Activated CD4-positive, alpha-beta T cell treated with anti-CD3 and anti-CD28 coated beads, Interleukin-2, amount 50 U/mL, for 24 hours (primary cell): ENCODE measurements at regions not wholly inside any gene's neighbourhood (a gene's known extent, or its start where the extent isn't known, plus 50 kb on each side); places are given as distances from the start of the nearest gene placed in this dataset.
"Not testable (repeated sequence)": the region's sequence is repeated elsewhere in the genome, so short reads cannot be mapped to it uniquely, and the experiment has no call there.

Experiments
- DNase-seq, 2 donors: peaks; one replicate each; pipeline ENCODE4 v3.0.0-alpha.2; 2020; ENCODE audit warnings: low read depth in 1 of 2, low spot score in 1 of 2

DNA sequence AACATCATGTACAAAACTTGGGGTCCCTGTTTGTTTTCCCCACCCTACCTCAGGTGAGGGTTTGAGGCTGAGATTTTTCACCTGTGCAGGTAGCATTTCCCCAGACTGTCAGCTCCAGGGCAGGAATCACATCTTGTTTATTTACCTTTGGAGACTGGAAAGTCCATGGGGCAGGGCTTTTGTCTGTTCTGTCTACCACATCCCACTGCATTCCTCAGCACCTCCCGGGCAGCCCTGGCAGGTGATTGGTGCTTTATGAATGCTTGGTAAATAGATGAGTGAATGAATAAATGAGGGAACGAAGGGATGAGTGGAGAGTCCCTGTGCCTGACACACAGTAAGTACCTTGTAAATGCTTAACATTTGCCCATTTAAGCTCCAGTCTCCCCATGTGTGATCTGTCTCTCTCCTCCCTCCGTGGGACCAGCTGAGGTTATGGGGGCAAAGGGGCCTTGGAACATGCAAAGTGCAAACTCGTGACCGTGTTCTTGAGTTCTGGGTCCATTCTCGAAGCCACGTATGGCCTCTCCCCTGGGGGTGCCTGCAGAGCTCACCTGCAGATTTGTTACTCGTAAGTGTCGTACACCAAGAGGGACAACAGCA lies 69.7 kb upstream of the PMEPA1 start:
- DNase-seq, result no peak

DNA sequence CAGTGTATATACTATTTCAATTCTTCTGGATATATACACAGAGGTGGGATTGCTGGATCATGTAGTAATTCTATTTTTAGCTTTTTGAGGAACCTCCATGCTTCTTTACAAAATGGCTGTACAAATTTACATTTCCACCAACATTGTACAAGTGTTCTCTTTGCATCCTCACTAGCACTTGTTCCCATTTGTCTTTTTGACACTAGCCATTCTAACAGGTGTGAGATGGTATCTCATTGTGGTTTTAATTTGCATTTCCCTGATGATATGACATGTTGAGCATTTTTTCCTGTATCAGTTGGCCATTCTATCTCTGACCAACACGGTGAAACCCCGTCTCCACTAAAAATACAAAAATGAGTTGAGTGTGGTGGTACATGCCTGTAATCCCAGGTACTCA lies 68.1 kb upstream of the PMEPA1 start:
- no peak for DNase-seq

DNA sequence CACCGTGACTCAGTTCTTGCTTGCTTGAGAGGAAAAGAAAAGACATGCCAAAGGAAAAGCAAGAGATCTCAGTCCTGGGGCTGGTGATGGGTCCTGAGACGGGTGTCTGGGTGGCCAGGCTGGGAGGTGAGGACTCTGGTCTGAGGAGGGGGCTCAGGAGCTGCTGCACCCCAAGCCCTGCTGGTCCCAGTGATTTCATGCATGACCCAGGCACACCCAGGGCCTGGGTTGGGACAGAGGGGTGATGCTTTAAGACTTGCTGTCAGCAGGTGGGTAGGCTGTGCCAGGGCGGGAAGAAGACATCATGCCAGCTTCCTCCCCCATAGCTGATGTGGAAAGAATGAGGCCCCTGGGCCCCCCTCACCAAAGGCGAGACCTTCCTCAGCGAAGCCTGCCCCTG lies 65.1 kb upstream of the PMEPA1 start:
- DNase-seq, result no peak

DNA sequence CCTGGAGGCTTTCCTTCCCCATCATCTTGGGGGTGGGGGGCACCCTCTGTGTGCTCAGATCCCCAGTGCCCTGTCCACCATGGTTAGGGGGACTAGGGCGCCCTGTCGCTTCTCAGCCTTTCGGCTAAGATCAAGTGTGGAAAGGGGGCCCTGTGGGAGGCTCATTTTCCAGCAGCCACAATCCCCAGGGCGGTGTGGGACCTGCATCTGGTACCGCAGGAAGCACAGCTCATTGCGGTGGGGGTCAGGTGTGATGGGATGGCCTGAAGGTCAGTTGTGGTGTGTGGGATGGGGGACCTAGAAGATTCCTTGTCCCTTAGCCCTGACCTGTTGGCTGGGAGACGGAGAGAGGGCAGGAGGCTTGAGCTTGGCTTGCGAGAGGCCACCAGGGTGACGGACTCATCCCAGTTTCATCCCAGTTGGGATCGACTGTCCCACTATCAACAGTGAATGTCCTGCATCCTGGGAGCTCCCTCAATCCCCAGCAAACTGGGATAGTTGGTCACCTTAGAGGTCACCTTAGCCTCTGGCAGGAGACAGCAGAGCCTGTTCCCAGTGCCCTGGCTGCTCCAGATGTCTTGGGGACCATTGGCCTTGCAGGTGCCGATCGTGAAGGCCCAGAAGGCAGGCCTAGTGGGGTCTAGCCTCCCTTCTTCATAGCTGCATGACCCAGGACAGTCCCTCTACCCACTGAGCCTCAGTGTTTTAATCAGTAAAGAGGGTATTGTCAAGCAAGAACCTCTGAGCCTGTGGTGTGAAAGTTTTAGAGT lies 64.5 kb upstream of the PMEPA1 start:
- no peak for DNase-seq

DNA sequence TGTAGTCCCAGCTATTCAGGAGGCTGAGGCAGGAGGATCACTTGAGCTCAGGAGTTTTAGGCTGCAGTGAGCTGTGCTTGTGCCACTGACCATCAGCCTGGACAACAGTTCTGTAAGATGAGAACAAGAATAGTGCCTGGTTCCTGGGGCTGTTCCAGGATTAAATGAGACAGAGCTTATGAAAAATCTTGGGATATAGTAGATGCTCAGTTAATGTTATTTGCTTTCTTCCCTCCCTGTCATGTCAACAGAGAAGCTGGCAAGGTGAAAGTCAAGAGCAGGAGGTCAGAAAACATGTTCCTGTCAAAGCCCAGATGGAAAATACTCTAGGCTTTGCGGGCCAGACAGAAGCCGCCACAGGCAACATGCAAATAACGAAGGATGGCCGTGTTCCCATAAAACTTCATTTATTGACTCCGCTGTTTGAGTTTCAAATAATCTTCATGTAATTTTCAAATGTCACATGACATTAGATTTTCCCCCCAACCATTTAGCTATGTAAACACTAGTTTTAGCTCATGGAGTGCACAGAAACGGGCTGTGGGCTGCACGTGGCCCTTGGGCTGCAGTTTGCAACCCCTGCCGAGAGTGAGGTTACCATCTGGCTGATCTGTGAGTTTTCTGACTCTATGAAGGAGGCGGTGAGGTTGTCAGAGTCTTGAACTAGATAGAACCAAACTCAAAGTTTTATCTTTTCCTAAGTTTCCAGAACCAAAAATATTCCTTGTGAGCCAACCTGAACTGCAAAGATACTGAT lies 63.4 kb upstream of the PMEPA1 start:
- DNase-seq, result no peak

DNA sequence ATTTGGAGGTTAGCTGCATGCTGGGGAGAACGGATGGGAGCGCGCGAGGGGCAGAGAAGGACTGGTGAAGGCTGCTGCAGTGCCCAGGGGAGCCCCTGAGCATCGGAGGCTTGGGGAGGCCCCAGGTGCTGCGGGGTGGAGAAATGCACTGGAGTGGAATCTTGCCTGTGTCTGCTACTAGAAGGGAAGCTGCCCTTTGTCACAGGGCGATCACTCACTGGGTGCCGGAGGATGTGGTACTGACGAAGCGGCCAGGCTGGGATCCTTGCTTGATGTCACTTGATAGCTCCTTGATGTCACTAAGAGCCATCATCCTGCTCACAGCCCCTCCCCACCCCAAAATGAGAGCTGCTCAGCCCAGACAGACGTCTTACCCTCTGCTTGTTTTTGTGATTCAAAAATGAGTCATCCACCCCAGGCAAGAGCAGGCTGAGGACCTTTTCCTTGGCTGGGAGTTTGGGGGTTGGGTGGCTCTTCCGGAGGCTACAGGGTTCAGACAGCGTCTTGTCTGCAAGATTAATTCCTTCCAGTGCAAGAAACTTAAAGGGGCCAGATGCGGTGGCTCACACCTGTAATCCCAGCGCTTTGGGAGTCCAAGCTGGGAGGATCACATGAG lies 62.6 kb upstream of the PMEPA1 start:
- DNase-seq, result peak in 1 of 2 donors; percentile 3

DNA sequence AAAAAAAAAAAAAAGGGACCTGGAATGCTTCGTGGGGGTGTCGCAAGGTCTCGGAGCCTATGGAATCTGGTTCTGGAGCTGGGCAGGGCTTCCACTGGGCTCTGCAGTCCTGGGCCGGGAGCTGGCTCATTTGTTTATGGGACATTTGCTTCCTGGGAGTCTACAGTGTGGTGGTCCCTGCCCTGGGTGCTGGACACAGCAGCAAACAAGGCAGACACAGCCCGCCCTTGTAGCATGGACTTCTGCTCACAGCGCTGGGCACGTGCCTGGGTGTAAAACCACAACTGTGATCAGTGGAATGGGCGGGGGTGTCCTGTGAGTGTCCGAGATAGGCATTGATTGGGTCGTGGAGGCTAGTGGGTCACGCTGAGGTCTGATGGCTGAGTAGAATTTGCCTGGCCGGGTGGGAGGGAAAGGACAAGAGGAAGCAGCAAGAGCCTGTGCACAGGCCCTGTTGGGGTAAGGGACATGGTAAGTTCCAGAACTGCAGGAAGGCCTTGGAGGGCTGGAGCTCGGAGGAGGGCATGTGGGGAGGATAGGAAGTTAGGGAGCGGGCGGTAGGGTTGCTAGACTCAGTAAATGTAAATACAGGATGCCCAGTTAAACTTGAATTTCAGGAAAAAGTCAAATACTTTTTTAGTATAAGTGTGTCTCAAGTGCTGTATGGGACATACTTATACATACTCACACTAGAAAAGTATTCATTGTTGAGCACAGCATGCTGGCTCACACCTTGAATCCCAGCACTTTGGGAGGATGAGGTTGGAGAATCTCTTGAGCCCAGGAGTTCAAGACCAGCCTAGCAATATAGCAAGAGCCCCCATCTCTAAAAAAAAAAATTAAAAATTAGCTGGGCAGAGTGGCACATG lies 61.3 kb upstream of the PMEPA1 start:
- no peak for DNase-seq

DNA sequence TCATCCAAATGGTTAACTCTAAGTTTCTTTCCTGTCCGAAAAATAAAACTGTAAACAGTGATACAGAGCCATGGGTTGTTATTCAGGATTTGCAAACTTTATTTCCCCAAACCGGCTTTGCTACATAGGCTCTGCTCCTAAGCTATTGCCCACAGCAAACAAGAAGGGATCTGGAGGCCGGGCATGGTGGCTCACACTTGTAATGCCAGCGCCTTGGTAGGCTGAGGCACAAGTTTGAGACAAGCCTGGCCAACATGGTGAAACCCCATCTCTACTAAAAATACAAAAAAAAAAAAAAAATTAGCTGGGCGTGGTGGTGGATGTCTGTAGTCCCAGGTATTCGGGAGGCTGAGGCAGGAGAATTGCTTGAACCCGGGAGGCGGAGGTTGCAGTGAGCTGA lies 60.6 kb upstream of the PMEPA1 start:
- DNase-seq, result not testable (repeated sequence)

DNA sequence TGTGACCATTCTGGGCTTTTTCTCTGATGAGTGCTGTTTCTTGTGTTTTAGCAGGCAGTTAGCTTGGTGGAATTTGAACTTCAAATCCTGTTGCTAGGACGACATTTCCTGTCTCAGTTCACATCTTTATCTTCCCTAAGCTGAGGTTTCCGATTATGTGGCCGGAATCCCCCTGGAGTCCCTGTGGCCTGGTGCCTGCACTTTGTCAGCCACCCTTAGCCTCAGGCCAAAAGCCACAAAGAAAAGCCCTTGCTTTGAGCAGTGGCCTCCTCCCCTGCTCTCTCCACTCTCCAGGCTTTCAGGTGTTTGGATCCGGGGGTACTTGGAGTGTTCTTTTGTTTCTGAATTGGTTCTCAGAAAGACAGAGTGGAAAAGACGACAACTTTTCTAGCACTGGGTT lies 59.9 kb upstream of the PMEPA1 start:
- DNase-seq, result no peak

DNA sequence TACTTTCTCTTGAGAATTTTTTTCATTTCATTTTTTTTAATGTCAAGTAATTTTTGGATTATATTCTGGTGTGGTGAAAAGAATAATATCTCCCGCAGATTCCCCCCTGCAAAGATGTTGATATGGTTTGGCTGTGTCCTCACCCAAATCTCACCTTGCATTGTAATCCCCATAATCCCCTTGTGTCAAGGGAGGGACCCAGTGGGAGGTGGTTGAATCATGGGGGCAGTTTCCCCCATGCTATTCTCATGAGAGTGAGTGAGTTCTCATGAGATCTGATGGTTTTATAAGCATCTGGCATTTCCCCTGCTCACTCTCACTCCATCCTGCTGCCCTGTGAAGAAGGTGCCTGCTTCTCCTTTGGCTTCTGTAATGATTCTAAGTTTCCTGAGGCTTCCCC lies 58.7 kb upstream of the PMEPA1 start:
- DNase-seq, result no peak

DNA sequence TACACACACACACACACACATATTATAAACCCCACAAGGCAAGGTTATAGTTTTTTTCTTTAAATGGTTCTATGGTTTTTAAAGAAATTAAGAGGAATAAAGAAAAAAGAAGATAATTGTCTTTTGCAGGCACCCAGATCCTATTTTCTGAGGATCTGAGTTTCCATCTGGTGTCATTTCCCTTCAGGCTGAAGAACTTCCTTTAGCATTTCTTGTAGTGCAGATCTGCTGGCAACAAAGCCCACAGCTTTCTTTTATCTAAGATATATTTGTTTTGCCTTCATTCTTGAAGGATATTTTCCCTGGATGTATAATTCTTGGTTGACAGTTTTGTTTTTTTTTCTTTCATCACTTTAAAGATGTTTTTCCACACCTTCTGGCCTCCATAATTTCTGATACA lies 57.6 kb upstream of the PMEPA1 start:
- no peak for DNase-seq

DNA sequence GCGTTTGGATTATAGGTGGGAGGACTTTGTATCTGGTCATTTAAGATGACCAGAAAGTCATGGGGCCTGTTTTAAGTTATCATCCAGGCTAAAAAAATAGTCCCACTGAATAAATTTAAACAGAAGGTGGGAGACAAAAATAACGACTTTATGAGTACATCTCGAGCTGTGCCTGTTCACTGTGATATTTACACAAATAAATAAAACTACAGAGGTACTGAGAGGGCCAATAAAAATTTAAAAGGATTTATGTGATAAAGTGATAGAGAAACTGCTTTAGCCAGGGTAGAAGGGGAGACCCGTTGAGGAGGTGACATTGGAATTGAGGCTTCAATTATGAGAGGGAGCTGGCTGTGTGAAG lies 53.4 kb upstream of the PMEPA1 start:
- no peak for DNase-seq

DNA sequence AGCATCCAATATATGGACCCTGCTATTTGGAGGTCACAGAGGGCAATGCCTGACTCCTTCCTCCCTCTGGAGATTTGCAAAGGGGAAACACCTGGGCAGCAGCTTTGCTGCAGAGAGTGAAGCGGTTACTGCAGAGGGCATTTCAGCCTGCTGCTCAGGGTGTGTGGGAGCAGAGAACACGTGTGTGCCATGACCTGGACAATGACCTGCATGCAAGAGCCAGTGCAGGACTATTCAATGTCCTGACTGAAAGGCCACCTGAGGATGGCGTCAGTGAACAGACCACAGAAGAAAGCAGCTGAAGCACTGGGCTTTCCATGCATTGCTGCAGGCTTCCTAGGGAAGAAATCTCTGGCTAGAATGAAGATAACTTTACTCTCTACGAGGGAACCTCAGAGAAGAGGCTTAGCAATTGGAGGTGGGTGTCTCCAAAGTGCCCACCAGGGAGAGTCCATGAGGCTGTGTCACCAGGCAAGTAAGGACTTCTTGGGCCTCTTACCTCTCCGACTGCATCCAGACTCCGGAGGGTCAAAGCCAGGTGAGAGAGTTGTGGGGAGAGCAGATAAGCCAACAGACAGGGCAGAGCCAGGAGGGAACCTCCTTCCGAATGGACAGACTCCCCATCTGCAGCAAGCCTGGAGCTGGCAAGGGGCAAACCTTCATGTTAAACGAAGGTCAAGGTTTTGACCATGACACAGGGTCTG lies 52.9 kb upstream of the PMEPA1 start:
- DNase-seq, result no peak

DNA sequence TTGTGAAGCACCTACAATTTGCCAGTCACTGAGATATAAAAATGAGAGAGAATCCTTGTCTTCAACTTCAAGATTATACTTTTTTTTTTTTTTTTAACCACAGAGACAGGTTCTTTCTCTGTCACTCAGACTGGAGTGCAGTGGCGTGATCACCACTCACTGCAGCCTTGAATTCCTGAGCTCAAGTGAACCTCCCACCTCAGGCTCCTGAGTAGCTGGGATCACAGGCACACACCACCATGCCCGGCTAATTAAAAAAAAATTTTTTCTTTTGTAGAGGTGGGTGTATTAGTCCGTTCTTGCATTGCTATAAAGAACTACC lies 51.6 kb upstream of the PMEPA1 start:
- no peak for DNase-seq

DNA sequence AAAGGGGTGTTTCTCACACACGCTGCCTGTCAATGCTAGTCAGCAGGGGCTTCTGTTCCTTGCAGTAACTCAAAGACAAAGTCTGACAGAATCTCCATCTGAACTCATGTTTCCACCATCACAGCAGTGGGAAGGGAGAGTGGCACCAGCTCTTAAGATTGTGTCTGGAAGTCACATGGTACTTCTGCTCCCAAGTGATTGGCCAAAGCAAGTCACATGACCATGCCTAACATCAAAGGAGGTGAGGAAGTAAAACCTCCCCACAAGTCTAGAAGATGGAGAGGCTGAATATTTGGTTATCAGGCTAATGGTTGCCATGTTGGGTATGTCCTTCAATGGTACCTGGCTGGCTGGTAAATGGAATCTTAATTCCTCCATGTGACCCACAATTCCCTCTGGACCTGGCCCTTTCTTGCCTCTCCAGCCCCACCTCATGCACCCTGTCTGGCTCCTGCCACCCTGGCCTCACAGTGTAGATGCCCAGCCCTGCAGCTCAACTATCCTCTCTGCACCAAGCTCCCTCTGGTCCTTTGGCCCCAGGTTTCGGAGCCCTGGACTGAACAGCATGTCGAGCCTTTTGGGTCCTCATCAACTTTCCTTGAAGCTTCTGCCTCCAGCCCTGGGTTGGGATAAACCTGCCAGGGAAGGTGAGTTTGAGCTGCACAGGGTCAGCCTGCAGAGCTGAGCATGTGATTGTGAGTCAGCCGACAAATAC lies 51.0 kb upstream of the PMEPA1 start:
- no peak for DNase-seq

DNA sequence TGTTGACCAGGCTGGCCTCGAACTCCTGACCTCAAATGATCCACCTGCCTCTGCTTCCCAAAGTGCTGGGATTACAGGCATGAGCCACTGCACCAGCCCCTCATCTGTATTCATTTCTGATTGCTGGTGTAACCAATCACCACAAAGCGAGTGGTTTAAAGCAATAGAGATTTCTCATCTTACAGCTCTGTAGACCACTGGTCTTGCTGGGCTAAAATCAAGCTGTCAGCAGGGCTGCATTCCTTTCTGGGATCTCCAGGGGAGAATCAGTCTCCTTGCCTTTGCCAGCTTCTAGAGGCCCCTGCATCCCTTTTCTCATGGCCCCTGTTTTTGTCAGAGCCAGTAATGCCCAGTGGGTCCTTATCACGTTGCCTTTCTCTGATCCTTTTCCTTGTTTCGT lies 49.9 kb upstream of the PMEPA1 start:
- DNase-seq, result no peak
